Neural progenitor cell (in vitro differentiated cells): ENCODE measurements at regions not wholly inside any gene's neighbourhood (a gene's known extent, or its start where the extent isn't known, plus 50 kb on each side); places are given as distances from the start of the nearest gene placed in this dataset.

Experiments used
- CTCF ChIP-seq: fragments of 200-600 bp; sonication (generic); IDR thresholded peaks from 2 replicates; pipeline ENCODE4 v1.5.1; 2017; ENCODE audit warnings: antibody characterized with exemption, mild to moderate bottlenecking
- EZH2 ChIP-seq: fragments of 200-600 bp; sonication (generic); IDR thresholded peaks from 2 replicates; pipeline ENCODE4 v1.6.1; 2017; ENCODE audit warnings: antibody characterized with exemption, mild to moderate bottlenecking, moderate library complexity

GRCh38 chr12:13911756-13912554 lies 69.4 kb downstream of the GRIN2B start:
- TF ChIP-seq CTCF (no peak), EZH2 (no peak)
